ENCODE measurements at regions not wholly inside any gene's neighbourhood (a gene's known extent, or its start where the extent isn't known, plus 50 kb on each side); places are given as distances from the start of the nearest gene placed in this dataset.

DNA sequence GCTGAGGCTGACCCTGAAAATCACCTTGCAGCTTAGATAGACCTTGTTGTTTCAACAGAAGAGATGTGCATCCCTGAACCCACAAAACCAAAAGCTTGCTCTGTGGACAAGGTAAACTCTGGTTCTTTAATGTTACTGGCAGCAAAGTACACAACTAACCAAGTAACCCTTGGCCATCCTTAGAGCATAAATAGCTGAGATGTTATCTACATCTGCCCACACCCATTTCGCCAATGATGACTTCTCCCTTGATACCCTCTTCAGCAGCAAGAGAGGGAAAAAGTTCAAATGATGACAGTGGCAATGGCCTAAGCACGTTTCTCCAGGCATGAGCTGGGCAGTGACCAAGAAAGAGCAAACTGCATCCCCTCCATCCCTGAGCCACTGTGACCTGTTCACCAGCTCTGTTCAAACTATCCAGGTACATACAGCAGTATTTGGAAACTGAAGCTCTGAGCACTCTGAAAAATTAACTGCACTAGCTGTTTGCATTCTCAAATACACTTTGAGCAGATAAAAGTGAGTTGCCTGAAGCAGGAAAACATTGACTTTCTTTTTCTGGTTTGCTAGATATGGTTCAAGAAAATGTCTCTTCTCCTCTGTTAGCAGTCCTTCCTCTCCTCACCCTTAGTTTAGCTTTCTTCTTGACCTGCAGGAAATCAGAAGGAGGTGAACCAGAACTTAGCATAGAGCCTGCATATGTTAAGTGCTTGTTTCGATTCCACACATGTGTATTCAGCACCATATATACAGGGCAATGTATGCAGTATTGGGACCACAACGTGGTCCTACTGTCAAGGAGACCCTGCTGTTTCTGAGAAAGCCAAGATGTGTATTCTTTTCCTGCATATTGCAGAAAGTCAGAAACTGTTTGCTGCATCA, 231.7 kb downstream of the FOXO1 start:
- no peak overlapping the region for H3K4me3 Mint-ChIP-seq
- no peaks in the 10 kb centered on the region for H3K36me3 ChIP-seq (ENCODE audit: insufficient read depth)
- H3K9me2 ChIP-seq (ENCODE audit: insufficient read depth): peaks cover 5% of the 10 kb centered on the region; the same call in 1 of the 2 replicates
- H2AFZ ChIP-seq: no peak overlapping the region
- H3K27ac ChIP-seq (ENCODE audit: low read depth): no peak overlapping the region
- no peaks in the 10 kb centered on the region for H3K79me2 ChIP-seq (replicated peaks; ENCODE audit: insufficient read depth)
- no peak overlapping the region for H3K4me3 ChIP-seq
- H3K27me3 Mint-ChIP-seq (ENCODE audit: insufficient read depth, low read depth, poor library complexity): no peaks in the 10 kb centered on the region
- H3F3A ChIP-seq (replicated peaks; ENCODE audit: low read depth): no peaks in the 10 kb centered on the region
- H3K4me1 Mint-ChIP-seq: peaks cover 7% of the 10 kb centered on the region
- peaks cover 19% of the 10 kb centered on the region for H3K9me3 Mint-ChIP-seq
- TF ChIP-seq ZNF114 (CRISPR knock-in tag; IDR thresholded peaks at IDR 0.05) (no peak), ZNF331 (CRISPR knock-in tag; IDR thresholded peaks at IDR 0.05; ENCODE audit: low read depth) (no peak)
- ATAC-seq (no peak), DNase-seq (ENCODE audit: low spot score) (no peak)
- H3K4me2 ChIP-seq: no peak overlapping the region
- H3K27ac Mint-ChIP-seq: no peak overlapping the region
- peaks cover 7% of the 10 kb centered on the region; the same call in 2 of the 3 replicates for H3K36me3 Mint-ChIP-seq (ENCODE audit: low read depth)
- H3K27me3 ChIP-seq (ENCODE audit: insufficient read depth): no peaks in the 10 kb centered on the region
- H4K20me1 ChIP-seq (replicated peaks; ENCODE audit: insufficient read depth): no peaks in the 10 kb centered on the region
- H3K4me1 ChIP-seq (ENCODE audit: insufficient read depth): no peaks in the 10 kb centered on the region

DNA sequence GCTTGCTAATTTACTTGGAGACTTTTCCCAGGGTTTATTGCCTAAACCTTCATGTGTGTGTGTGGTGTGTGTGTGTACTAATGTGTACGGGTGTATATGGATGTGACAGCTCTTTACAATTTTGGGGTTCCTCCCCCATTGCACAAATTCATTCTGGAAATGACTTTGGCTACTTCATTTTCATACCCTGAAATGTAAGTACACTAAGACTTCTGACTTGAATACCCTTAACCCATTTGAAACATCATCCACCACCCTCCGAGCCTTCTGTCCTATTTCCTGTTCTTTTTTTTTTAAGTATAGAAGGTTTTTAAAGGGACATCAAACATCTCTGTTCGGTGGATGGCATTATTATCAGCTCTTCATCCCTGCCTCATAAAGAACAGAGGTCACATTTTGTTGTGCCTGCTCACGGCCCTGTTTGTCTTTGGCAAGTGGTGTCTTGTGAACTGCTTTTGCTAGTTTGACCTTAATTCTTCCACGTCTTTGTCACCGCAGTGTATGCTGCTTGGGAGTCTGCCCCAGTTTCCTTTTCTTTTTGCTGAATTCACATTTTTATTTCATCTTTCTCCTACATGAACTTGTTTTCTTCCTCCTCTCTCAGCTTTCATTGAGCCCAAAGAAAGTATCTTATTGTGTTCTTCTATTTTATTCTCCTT, 228.3 kb downstream of the FOXO1 start:
- Histone ChIP-seq H3K4me2 (no peak overlapping the region), H3F3A (replicated peaks; ENCODE audit: low read depth) (no peaks in the 10 kb centered on the region), H3K27me3 (ENCODE audit: insufficient read depth) (no peaks in the 10 kb centered on the region), H3K4me3 (no peak overlapping the region), H3K79me2 (replicated peaks; ENCODE audit: insufficient read depth) (no peaks in the 10 kb centered on the region), H4K20me1 (replicated peaks; ENCODE audit: insufficient read depth) (no peaks in the 10 kb centered on the region), H3K27ac (ENCODE audit: low read depth) (no peak overlapping the region), H3K36me3 (ENCODE audit: insufficient read depth) (no peaks in the 10 kb centered on the region), H3K9me2 (ENCODE audit: insufficient read depth) (no peaks in the 10 kb centered on the region), H2AFZ (no peak overlapping the region), H3K4me1 (ENCODE audit: insufficient read depth) (no peaks in the 10 kb centered on the region)
- peaks cover 4% of the 10 kb centered on the region; the same call in 2 of the 3 replicates for H3K36me3 Mint-ChIP-seq (ENCODE audit: low read depth)
- DNase-seq (ENCODE audit: low spot score): no peak
- H3K4me1 Mint-ChIP-seq: no peaks in the 10 kb centered on the region
- no peaks in the 10 kb centered on the region for H3K27me3 Mint-ChIP-seq (ENCODE audit: insufficient read depth, low read depth, poor library complexity)
- peaks cover 20% of the 10 kb centered on the region for H3K9me3 Mint-ChIP-seq
- H3K4me3 Mint-ChIP-seq: no peak overlapping the region
- no peak overlapping the region for H3K27ac Mint-ChIP-seq
- ATAC-seq: no peak
- TF ChIP-seq, protein P1, sequence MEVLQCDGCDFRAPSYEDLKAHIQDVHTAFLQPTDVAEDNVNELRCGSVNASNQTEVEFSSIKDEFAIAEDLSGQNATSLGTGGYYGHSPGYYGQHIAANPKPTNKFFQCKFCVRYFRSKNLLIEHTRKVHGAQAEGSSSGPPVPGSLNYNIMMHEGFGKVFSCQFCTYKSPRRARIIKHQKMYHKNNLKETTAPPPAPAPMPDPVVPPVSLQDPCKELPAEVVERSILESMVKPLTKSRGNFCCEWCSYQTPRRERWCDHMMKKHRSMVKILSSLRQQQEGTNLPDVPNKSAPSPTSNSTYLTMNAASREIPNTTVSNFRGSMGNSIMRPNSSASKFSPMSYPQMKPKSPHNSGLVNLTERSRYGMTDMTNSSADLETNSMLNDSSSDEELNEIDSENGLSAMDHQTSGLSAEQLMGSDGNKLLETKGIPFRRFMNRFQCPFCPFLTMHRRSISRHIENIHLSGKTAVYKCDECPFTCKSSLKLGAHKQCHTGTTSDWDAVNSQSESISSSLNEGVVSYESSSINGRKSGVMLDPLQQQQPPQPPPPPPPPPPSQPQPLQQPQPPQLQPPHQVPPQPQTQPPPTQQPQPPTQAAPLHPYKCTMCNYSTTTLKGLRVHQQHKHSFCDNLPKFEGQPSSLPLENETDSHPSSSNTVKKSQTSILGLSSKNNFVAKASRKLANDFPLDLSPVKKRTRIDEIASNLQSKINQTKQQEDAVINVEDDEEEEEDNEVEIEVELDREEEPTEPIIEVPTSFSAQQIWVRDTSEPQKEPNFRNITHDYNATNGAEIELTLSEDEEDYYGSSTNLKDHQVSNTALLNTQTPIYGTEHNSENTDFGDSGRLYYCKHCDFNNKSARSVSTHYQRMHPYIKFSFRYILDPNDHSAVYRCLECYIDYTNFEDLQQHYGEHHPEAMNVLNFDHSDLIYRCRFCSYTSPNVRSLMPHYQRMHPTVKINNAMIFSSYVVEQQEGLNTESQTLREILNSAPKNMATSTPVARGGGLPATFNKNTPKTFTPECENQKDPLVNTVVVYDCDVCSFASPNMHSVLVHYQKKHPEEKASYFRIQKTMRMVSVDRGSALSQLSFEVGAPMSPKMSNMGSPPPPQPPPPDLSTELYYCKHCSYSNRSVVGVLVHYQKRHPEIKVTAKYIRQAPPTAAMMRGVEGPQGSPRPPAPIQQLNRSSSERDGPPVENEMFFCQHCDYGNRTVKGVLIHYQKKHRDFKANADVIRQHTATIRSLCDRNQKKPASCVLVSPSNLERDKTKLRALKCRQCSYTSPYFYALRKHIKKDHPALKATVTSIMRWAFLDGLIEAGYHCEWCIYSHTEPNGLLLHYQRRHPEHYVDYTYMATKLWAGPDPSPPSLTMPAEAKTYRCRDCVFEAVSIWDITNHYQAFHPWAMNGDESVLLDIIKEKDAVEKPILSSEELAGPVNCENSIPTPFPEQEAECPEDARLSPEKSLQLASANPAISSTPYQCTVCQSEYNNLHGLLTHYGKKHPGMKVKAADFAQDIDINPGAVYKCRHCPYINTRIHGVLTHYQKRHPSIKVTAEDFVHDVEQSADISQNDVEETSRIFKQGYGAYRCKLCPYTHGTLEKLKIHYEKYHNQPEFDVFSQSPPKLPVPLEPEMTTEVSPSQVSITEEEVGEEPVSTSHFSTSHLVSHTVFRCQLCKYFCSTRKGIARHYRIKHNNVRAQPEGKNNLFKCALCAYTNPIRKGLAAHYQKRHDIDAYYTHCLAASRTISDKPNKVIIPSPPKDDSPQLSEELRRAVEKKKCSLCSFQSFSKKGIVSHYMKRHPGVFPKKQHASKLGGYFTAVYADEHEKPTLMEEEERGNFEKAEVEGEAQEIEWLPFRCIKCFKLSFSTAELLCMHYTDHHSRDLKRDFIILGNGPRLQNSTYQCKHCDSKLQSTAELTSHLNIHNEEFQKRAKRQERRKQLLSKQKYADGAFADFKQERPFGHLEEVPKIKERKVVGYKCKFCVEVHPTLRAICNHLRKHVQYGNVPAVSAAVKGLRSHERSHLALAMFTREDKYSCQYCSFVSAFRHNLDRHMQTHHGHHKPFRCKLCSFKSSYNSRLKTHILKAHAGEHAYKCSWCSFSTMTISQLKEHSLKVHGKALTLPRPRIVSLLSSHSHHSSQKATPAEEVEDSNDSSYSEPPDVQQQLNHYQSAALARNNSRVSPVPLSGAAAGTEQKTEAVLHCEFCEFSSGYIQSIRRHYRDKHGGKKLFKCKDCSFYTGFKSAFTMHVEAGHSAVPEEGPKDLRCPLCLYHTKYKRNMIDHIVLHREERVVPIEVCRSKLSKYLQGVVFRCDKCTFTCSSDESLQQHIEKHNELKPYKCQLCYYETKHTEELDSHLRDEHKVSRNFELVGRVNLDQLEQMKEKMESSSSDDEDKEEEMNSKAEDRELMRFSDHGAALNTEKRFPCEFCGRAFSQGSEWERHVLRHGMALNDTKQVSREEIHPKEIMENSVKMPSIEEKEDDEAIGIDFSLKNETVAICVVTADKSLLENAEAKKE (CRISPR knock-in tag; IDR thresholded peaks at IDR 0.05): no peak
- TF ChIP-seq EZH2 (IDR thresholded peaks at IDR 0.05; ENCODE audit: low read depth, unreplicated experiment) (no peak), ETS1 (IDR thresholded peaks at IDR 0.05) (no peak), ZNF114 (CRISPR knock-in tag; IDR thresholded peaks at IDR 0.05) (no peak), JUNB (IDR thresholded peaks at IDR 0.05; ENCODE audit: unreplicated experiment) (no peak), EZH2phosphoT487 (IDR thresholded peaks at IDR 0.05; ENCODE audit: unreplicated experiment) (no peak), ZNF331 (CRISPR knock-in tag; IDR thresholded peaks at IDR 0.05; ENCODE audit: low read depth) (no peak), CREB1 (CRISPR knock-in tag; IDR thresholded peaks at IDR 0.05; ENCODE audit: low read depth) (no peak), CTCF (conservative IDR thresholded peaks at IDR 0.05; ENCODE audit: low read depth in 2 of 2) (no peak)

All from GM23338 (cell line).